ENCODE measurements at regions not wholly inside any gene's neighbourhood (a gene's known extent, or its start where the extent isn't known, plus 50 kb on each side); places are given as distances from the start of the nearest gene placed in this dataset.

GRCh38 chr4:27913738-27914137, 1053.1 kb downstream of the STIM2 start:
- H3K4me1 ChIP-seq, result no peaks in the 10 kb centered on the region
- FAIRE-seq (no peak), ATAC-seq (no peak), DNase-seq (ENCODE audit: low read depth in 1 of 2, low spot score in 1 of 2) (no peak)
- POLR2A ChIA-PET, result no interaction called here
- H3K9me3 ChIP-seq, result no peaks in the 10 kb centered on the region
- no peak overlapping the region for H3K4me3 ChIP-seq
- no peak for TF ChIP-seq MAFK (IDR thresholded peaks at IDR 0.05; ENCODE audit: partially characterized antibody)
- no peak overlapping the region for H3K27ac ChIP-seq
- CTCF ChIA-PET, result no interaction called here
- WGBS (ENCODE audit: missing lambda C conversion rate), result 0% methylated on average over 1 of the region's 1 CpG
- H3K4me2 ChIP-seq, result no peak overlapping the region

GRCh38 chr4:27915822-27916221, 1055.2 kb downstream of the STIM2 start:
- no peak for TF ChIP-seq TP53 (CRISPR knock-in tag; IDR thresholded peaks at IDR 0.05)
- TF ChIP-seq ESRRA (IDR thresholded peaks at IDR 0.05; ENCODE audit: borderline replicate concordance, low read length), result no peak
- TF ChIP-seq MAFK (IDR thresholded peaks at IDR 0.05; ENCODE audit: partially characterized antibody), result peak; percentile 44
- TF ChIP-seq MYC (IDR thresholded peaks at IDR 0.05; ENCODE audit: borderline replicate concordance, low read length), result no peak
- no peak for TF ChIP-seq NFE2L2 (conservative IDR thresholded peaks at IDR 0.05; ENCODE audit: low read length)
- no peak for TF ChIP-seq POLR2A (IDR thresholded peaks at IDR 0.05; ENCODE audit: low read length)
- CTCF ChIA-PET, result no interaction called here
- DNase-seq (ENCODE audit: low read depth in 1 of 2, low spot score in 1 of 2), result no peak

GRCh38 chr4:27916452-27917184, 1056.0 kb downstream of the STIM2 start:
- Histone ChIP-seq H3K4me2 (no peak overlapping the region), H3K4me1 (no peaks in the 10 kb centered on the region), H3K9me3 (no peaks in the 10 kb centered on the region), H3K4me3 (no peak overlapping the region), H3K27ac (no peak overlapping the region)
- ChIA-PET POLR2A (no interaction called here), CTCF (no interaction called here)
- FAIRE-seq, result no peak
- ATAC-seq, result no peak
- no peak for DNase-seq (ENCODE audit: low read depth in 1 of 2, low spot score in 1 of 2)
- TF ChIP-seq KDM1A (IDR thresholded peaks at IDR 0.05; ENCODE audit: low read depth), result no peak
- TF ChIP-seq HOXA7 (CRISPR knock-in tag; IDR thresholded peaks at IDR 0.05), result no peak
- TF ChIP-seq ZNF302 (CRISPR knock-in tag; IDR thresholded peaks at IDR 0.05), result no peak
- TF ChIP-seq CBX2 (IDR thresholded peaks at IDR 0.05; ENCODE audit: borderline replicate concordance, low read depth), result no peak
- TF ChIP-seq MAX (IDR thresholded peaks at IDR 0.05), result no peak
- TF ChIP-seq NPAS2 (CRISPR knock-in tag; IDR thresholded peaks at IDR 0.05; ENCODE audit: borderline replicate concordance), result no peak
- TF ChIP-seq ATOH8 (CRISPR knock-in tag; IDR thresholded peaks at IDR 0.05; ENCODE audit: low read depth), result no peak
- no peak for TF ChIP-seq FOSL2 (IDR thresholded peaks at IDR 0.05)
- no peak for TF ChIP-seq FOSL2 (CRISPR knock-in tag; IDR thresholded peaks at IDR 0.05)
- TF ChIP-seq MYC (IDR thresholded peaks at IDR 0.05; ENCODE audit: borderline replicate concordance, low read length), result no peak
- no peak for TF ChIP-seq BHLHE40 (IDR thresholded peaks at IDR 0.05; ENCODE audit: low read depth, low read length)
- no peak for TF ChIP-seq CHD4 (IDR thresholded peaks at IDR 0.05; ENCODE audit: borderline replicate concordance)
- no peak for TF ChIP-seq E2F6 (IDR thresholded peaks at IDR 0.05; ENCODE audit: borderline replicate concordance, low read depth)
- TF ChIP-seq EHMT2 (IDR thresholded peaks at IDR 0.05; ENCODE audit: low read depth), result no peak
- TF ChIP-seq ZFP36 (IDR thresholded peaks at IDR 0.05; ENCODE audit: borderline replicate concordance, partially characterized antibody), result no peak
- TF ChIP-seq CTCF (IDR thresholded peaks at IDR 0.05), result no peak
- TF ChIP-seq MAFK (IDR thresholded peaks at IDR 0.05; ENCODE audit: partially characterized antibody), result no peak
- TF ChIP-seq CHD2 (IDR thresholded peaks at IDR 0.05; ENCODE audit: low read length, partially characterized antibody), result no peak
- no peak for TF ChIP-seq PHF8 (IDR thresholded peaks at IDR 0.05; ENCODE audit: borderline replicate concordance, low read depth)
- no peak for TF ChIP-seq CBX8 (IDR thresholded peaks at IDR 0.05)
- no peak for TF ChIP-seq KDM5A (IDR thresholded peaks at IDR 0.05)
- 13% methylated on average over 2 of the region's 2 CpGs for WGBS (ENCODE audit: missing lambda C conversion rate)

More at GRCh38 chr4:27915822-27916221, 1055.2 kb downstream of the STIM2 start:
- Histone ChIP-seq H3K4me1 (no peaks in the 10 kb centered on the region), H3K27ac (no peak overlapping the region), H3K4me2 (no peak overlapping the region), H3K9me3 (no peaks in the 10 kb centered on the region), H3K4me3 (no peak overlapping the region)
- WGBS (ENCODE audit: missing lambda C conversion rate), result 0% methylated on average over 2 of the region's 2 CpGs
- FAIRE-seq (no peak), ATAC-seq (no peak)
- POLR2A ChIA-PET, result no interaction called here
